LNCAP (cell line): ENCODE measurements at regions not wholly inside any gene's neighbourhood (a gene's known extent, or its start where the extent isn't known, plus 50 kb on each side); places are given as distances from the start of the nearest gene placed in this dataset.

Source experiments
- TF ChIP-seq, protein P1 (sequence below): fragments of 450-650 bp; IDR thresholded peaks from 2 replicates; pipeline ENCODE4 v1.5.1; 2017; ENCODE audit warnings: mild to moderate bottlenecking

GRCh38 chr11:112901924-112902323 is 59.3 kb upstream of the NCAM1 start:
- TF ChIP-seq, protein P1, sequence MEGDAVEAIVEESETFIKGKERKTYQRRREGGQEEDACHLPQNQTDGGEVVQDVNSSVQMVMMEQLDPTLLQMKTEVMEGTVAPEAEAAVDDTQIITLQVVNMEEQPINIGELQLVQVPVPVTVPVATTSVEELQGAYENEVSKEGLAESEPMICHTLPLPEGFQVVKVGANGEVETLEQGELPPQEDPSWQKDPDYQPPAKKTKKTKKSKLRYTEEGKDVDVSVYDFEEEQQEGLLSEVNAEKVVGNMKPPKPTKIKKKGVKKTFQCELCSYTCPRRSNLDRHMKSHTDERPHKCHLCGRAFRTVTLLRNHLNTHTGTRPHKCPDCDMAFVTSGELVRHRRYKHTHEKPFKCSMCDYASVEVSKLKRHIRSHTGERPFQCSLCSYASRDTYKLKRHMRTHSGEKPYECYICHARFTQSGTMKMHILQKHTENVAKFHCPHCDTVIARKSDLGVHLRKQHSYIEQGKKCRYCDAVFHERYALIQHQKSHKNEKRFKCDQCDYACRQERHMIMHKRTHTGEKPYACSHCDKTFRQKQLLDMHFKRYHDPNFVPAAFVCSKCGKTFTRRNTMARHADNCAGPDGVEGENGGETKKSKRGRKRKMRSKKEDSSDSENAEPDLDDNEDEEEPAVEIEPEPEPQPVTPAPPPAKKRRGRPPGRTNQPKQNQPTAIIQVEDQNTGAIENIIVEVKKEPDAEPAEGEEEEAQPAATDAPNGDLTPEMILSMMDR, result no peak

GRCh38 chr11:112902361-112903011 is 58.7 kb upstream of the NCAM1 start:
- TF ChIP-seq, protein P1, result no peak

- TF ChIP-seq, protein P1, result no peak
These were observed 57.9 kb upstream of the NCAM1 start for GRCh38 chr11:112903340-112903739.

GRCh38 chr11:112911124-112911523 is 50.1 kb upstream of the NCAM1 start:
- TF ChIP-seq, protein P1, result no peak
